H1 (cell line): ENCODE measurements at regions not wholly inside any gene's neighbourhood (a gene's known extent, or its start where the extent isn't known, plus 50 kb on each side); places are given as distances from the start of the nearest gene placed in this dataset.

Experiments
- CTCF ChIA-PET: fragments of 300-600 bp; sonication (Branson Sonifier 250); formaldehyde crosslinking; loops from one replicate; lab custom pipeline; 2021; ENCODE audit not compliant: partially characterized antibody; lab: Charles Lee
- POLR2A ChIA-PET: fragments of 300-600 bp; sonication (Branson Sonifier 250); formaldehyde crosslinking; loops from one replicate; lab custom pipeline; 2021; ENCODE audit warnings: inconsistent platforms; ENCODE audit not compliant: partially characterized antibody; lab: Charles Lee
- DNase-seq, 2 experiments: peaks; one replicate each; pipeline versions ENCODE4 v3.0.0 to v3.0.0-alpha.2; 2010 to 2022; ENCODE audit warnings: low spot score in 2 of 2, low read depth in 1 of 2, mixed read lengths in 1 of 2
- FAIRE-seq: peaks from 2 replicates; lab custom pipeline; 2011; peaks lifted over from hg19 to GRCh38; lab: Jason Lieb, UNC
- H2AFZ ChIP-seq: 2 replicates; pipeline ENCODE4 v1.8.1; 2012; ENCODE audit warnings: low read length, inconsistent platforms
- H2AK5ac ChIP-seq: 2 replicates; pipeline ENCODE4 v1.6.1; 2013; ENCODE audit warnings: low read depth, low read length
- H2BK120ac ChIP-seq: replicated peaks from 2 replicates; pipeline ENCODE3; 2013; ENCODE audit warnings: low read depth, low read length, inconsistent platforms
- H2BK12ac ChIP-seq: 2 replicates; pipeline ENCODE4 v1.6.1; 2013; ENCODE audit warnings: low read depth, low read length
- H2BK15ac ChIP-seq: 2 replicates; pipeline ENCODE4 v1.6.1; 2013; ENCODE audit warnings: low read length
- H2BK20ac ChIP-seq: 2 replicates; pipeline ENCODE4 v1.6.1; 2013; ENCODE audit warnings: low read length
- H2BK5ac ChIP-seq: 2 replicates; pipeline ENCODE4 v1.6.1; 2013; ENCODE audit warnings: low read depth, low read length
- H3K14ac ChIP-seq: 2 replicates; pipeline ENCODE4 v1.6.1; 2013; ENCODE audit warnings: inconsistent platforms; ENCODE audit not compliant: insufficient read length
- H3K18ac ChIP-seq: 2 replicates; pipeline ENCODE4 v1.6.1; 2013; ENCODE audit warnings: low read length; ENCODE audit errors: extremely low read depth
- H3K23ac ChIP-seq: 2 replicates; pipeline ENCODE4 v1.6.1; 2013; ENCODE audit warnings: inconsistent platforms; ENCODE audit not compliant: insufficient read length
- H3K23me2 ChIP-seq: 2 replicates; pipeline ENCODE4 v1.6.1; 2013; ENCODE audit warnings: low read depth, low read length
- H3K27ac ChIP-seq: 2 replicates; pipeline ENCODE4 v1.6.1; 2011; ENCODE audit warnings: low read depth, low read length, inconsistent platforms
- H3K27me3 ChIP-seq, 4 experiments: replicated peaks in 1 of 4; 1 replicate in 1 of 4; 2 replicates in 3 of 4; pipeline versions ENCODE4 v1.6.1 to v1.8.1; 2011 to 2013; ENCODE audit warnings: low read length in 3 of 4, mild to moderate bottlenecking in 3 of 4, inconsistent platforms in 2 of 4, mixed read lengths in 2 of 4, moderate library complexity in 1 of 4; ENCODE audit not compliant: control insufficient read depth in 3 of 4, insufficient read depth in 3 of 4; ENCODE audit errors: extremely low read depth in 1 of 4
- H3K36me3 ChIP-seq, 4 experiments: 2 replicates each; pipeline versions ENCODE4 v1.6.1 to v1.8.1; 2011 to 2013; ENCODE audit warnings: mild to moderate bottlenecking in 4 of 4, low read length in 3 of 4, moderate library complexity in 2 of 4, control low read depth in 1 of 4, inconsistent platforms in 1 of 4; ENCODE audit not compliant: insufficient read depth in 4 of 4, control insufficient read depth in 2 of 4
- H3K4ac ChIP-seq: replicated peaks from 2 replicates; pipeline ENCODE3; 2013; ENCODE audit warnings: low read length, low read depth, mixed read lengths, inconsistent platforms; ENCODE audit not compliant: insufficient read length
- H3K4me1 ChIP-seq, 4 experiments: replicated peaks in 1 of 4; 1 replicate in 1 of 4; 2 replicates in 3 of 4; pipeline versions ENCODE4 v1.6.1 to v1.8.1; 2011 to 2013; ENCODE audit warnings: low read length in 3 of 4, inconsistent platforms in 2 of 4, mixed read lengths in 1 of 4; ENCODE audit not compliant: insufficient read depth in 4 of 4, control insufficient read depth in 3 of 4
- H3K4me2 ChIP-seq, 2 experiments: 2 replicates each; pipeline versions ENCODE4 v1.6.1 to v1.8.1; 2011 to 2013; ENCODE audit warnings: low read depth in 2 of 2, low read length in 2 of 2, control low read depth in 1 of 2, inconsistent platforms in 1 of 2, mild to moderate bottlenecking in 1 of 2; ENCODE audit not compliant: insufficient read depth in 1 of 2
- H3K4me3 ChIP-seq, 4 experiments: fragments of 200-600, 300-600 bp in 1 of 4; sonication (generic), shearing (Covaris generic), sonication (Bioruptor Twin) in 1 of 4; 2 replicates each; pipeline versions ENCODE4 v1.5.1 to v1.8.1; 2011 to 2016; ENCODE audit warnings: low read length in 4 of 4, low read depth in 3 of 4, control low read depth in 2 of 4, inconsistent platforms in 2 of 4, mild to moderate bottlenecking in 2 of 4, mixed read lengths in 1 of 4, moderate library complexity in 1 of 4; ENCODE audit not compliant: insufficient read depth in 2 of 4; ENCODE audit errors: extremely low read depth in 1 of 4
- H3K56ac ChIP-seq: replicated peaks from 2 replicates; pipeline ENCODE3; 2013; ENCODE audit warnings: low read depth, mild to moderate bottlenecking, mixed read lengths, low read length, inconsistent platforms; ENCODE audit not compliant: insufficient read length
- H3K79me1 ChIP-seq: 2 replicates; pipeline ENCODE4 v1.6.1; 2013; ENCODE audit warnings: low read depth, low read length, control low read depth
- H3K79me2 ChIP-seq, 2 experiments: 2 replicates each; pipeline versions ENCODE4 v1.6.1 to v1.8.1; 2012 to 2013; ENCODE audit warnings: low read length in 2 of 2, mild to moderate bottlenecking in 2 of 2, inconsistent platforms in 1 of 2; ENCODE audit not compliant: insufficient read depth in 2 of 2, control insufficient read depth in 1 of 2
- H3K9ac ChIP-seq, 4 experiments: replicated peaks in 1 of 4; 1 replicate in 1 of 4; 2 replicates in 3 of 4; pipeline versions ENCODE4 v1.6.1 to v1.8.1; 2011 to 2013; ENCODE audit warnings: low read depth in 3 of 4, low read length in 3 of 4, control low read depth in 2 of 4, mild to moderate bottlenecking in 2 of 4, moderate library complexity in 2 of 4, inconsistent platforms in 1 of 4; ENCODE audit errors: extremely low read depth in 1 of 4
- H3K9me3 ChIP-seq, 2 experiments: 2 replicates each; pipeline versions ENCODE4 v1.6.1 to v1.8.1; 2012 to 2013; ENCODE audit warnings: mild to moderate bottlenecking in 2 of 2, moderate library complexity in 2 of 2, control low read depth in 1 of 2, inconsistent platforms in 1 of 2, low read depth in 1 of 2, low read length in 1 of 2, mixed read lengths in 1 of 2; ENCODE audit not compliant: insufficient read depth in 2 of 2
- H4K20me1 ChIP-seq, 2 experiments: replicated peaks in 1 of 2; 2 replicates each; pipeline versions ENCODE3 to v1.8.1; 2011 to 2013; ENCODE audit warnings: inconsistent platforms in 2 of 2, low read length in 2 of 2, mild to moderate bottlenecking in 1 of 2; ENCODE audit not compliant: insufficient read depth in 2 of 2, control insufficient read depth in 1 of 2
- H4K5ac ChIP-seq: 2 replicates; pipeline ENCODE4 v1.6.1; 2013; ENCODE audit warnings: low read length, low read depth, mixed read lengths, inconsistent platforms; ENCODE audit not compliant: insufficient read length
- H4K8ac ChIP-seq: 2 replicates; pipeline ENCODE4 v1.8.0; 2013; ENCODE audit warnings: mild to moderate bottlenecking, moderate library complexity, low read length, inconsistent platforms; ENCODE audit not compliant: insufficient read depth; ENCODE audit errors: extremely low read depth
- H4K91ac ChIP-seq: replicated peaks from 2 replicates; pipeline ENCODE3; 2013; ENCODE audit warnings: low read length, mixed read lengths, inconsistent platforms; ENCODE audit not compliant: insufficient read length
- ATF3 ChIP-seq: IDR thresholded peaks from 2 replicates; pipeline ENCODE4 v1.6.1; 2011; ENCODE audit warnings: low read depth, mild to moderate bottlenecking, low read length; ENCODE audit not compliant: insufficient read depth
- BCL11A ChIP-seq, 2 experiments: IDR thresholded peaks; one replicate each; pipeline ENCODE4 v1.6.1; 2011; ENCODE audit warnings: low read depth in 2 of 2, low read length in 2 of 2, mild to moderate bottlenecking in 2 of 2
- CBX5 ChIP-seq: fragments of 300-800, 300-1000 bp; sonication (generic); IDR thresholded peaks from 2 replicates; pipeline ENCODE4 v1.7.1; 2016; ENCODE audit warnings: antibody characterized with exemption, low read length, low read depth
- CBX8 ChIP-seq: fragments of 300-800, 300-1000 bp; sonication (generic); IDR thresholded peaks from 2 replicates; pipeline ENCODE4 v1.7.1; 2016; ENCODE audit warnings: low read depth, low read length, borderline replicate concordance
- CEBPB ChIP-seq: IDR thresholded peaks from 2 replicates; pipeline ENCODE4 v1.6.1; 2012; ENCODE audit warnings: low read depth, low read length
- CHD1 ChIP-seq: IDR thresholded peaks from 2 replicates; pipeline ENCODE4 v1.6.1; 2012; ENCODE audit warnings: low read depth, low read length, improper control_type of control experiment
- HDAC2 ChIP-seq, 2 experiments: fragments of 300-600 bp in 1 of 2; sonication (generic) in 1 of 2; IDR thresholded peaks; 2 replicates each; pipeline ENCODE4 v1.6.1; 2011 to 2012; ENCODE audit warnings: low read depth in 2 of 2, low read length in 2 of 2, mild to moderate bottlenecking in 2 of 2, moderate library complexity in 2 of 2, borderline replicate concordance in 1 of 2, inconsistent platforms in 1 of 2
- KDM1A ChIP-seq: fragments of 200-600, 300-600 bp; sonication (generic); IDR thresholded peaks from 2 replicates; pipeline ENCODE4 v1.7.1; 2016; ENCODE audit warnings: mild to moderate bottlenecking, low read length, borderline replicate concordance
- MAFK ChIP-seq: IDR thresholded peaks from 2 replicates; pipeline ENCODE4 v1.6.1; 2012; ENCODE audit warnings: low read depth, mild to moderate bottlenecking, improper control_type of control experiment, low read length
- MAX ChIP-seq: IDR thresholded peaks from 2 replicates; pipeline ENCODE4 v1.6.1; 2012; ENCODE audit warnings: inconsistent platforms
- POLR2A ChIP-seq, 2 experiments: IDR thresholded peaks; 1 replicate in 1 of 2; 2 replicates in 1 of 2; pipeline ENCODE4 v1.6.1; 2011; ENCODE audit warnings: low read depth in 2 of 2, low read length in 2 of 2, mild to moderate bottlenecking in 2 of 2; ENCODE audit errors: control extremely low read depth in 1 of 2
- RBBP5 ChIP-seq: IDR thresholded peaks from 2 replicates; pipeline ENCODE4 v1.7.1; 2012; ENCODE audit warnings: low read depth, mild to moderate bottlenecking, inconsistent platforms, low read length, moderate library complexity, borderline replicate concordance
- TAF1 ChIP-seq: IDR thresholded peaks from 2 replicates; pipeline ENCODE4 v1.6.1; 2011; ENCODE audit warnings: mild to moderate bottlenecking, low read depth, low read length
- TAF7 ChIP-seq: optimal IDR thresholded peaks from 2 replicates; pipeline ENCODE3; 2011; ENCODE audit warnings: low read depth, mild to moderate bottlenecking, inconsistent platforms, low read length, moderate library complexity, borderline replicate concordance
- WGBS, 2 experiments: shearing (Covaris generic) in 1 of 2; methylation state at CpG; one replicate each; pipeline versions ENCODE4 v1.1.6 to v1.1.7; 2013 to 2015; ENCODE audit warnings: low lambda C conversion rate in 2 of 2, mixed read lengths in 2 of 2, inconsistent platforms in 1 of 2, low coverage in 1 of 2, missing lambda C conversion rate in 1 of 2; ENCODE audit not compliant: insufficient replicate concordance in 2 of 2, insufficient coverage in 1 of 2, insufficient read length in 1 of 2; ENCODE audit errors: extremely low coverage in 1 of 2, missing lambda C conversion rate in 1 of 2; 5-methylcytosine and 5-hydroxymethylcytosine counted together

GRCh38 chr3:23734481-23734880 lies 71.3 kb upstream of the UBE2E1 start:
- Histone ChIP-seq H3K79me2 (no peaks in the 10 kb centered on the region), H2AFZ (no peak overlapping the region), H2BK20ac (no peak overlapping the region), H3K4ac (no peak overlapping the region), H3K23me2 (no peaks in the 10 kb centered on the region), H2AK5ac (no peak overlapping the region), H4K8ac (no peak overlapping the region), H3K14ac (no peak overlapping the region), H2BK120ac (no peak overlapping the region), H3K27ac (no peak overlapping the region), H3K4me2 (no peak overlapping the region), H3K56ac (no peak overlapping the region), H2BK15ac (no peak overlapping the region), H3K27me3 (no peaks in the 10 kb centered on the region), H3K36me3 (no peaks in the 10 kb centered on the region), H4K20me1 (no peaks in the 10 kb centered on the region), H2BK5ac (no peak overlapping the region), H4K5ac (no peak overlapping the region), H2BK12ac (no peak overlapping the region), H4K91ac (no peak overlapping the region), H3K18ac (no peak overlapping the region), H3K79me1 (no peaks in the 10 kb centered on the region), H3K9me3 (no peaks in the 10 kb centered on the region), H3K9ac (no peak overlapping the region), H3K4me1 (peaks cover 4 to 12% (median 8%) of the 10 kb centered on the region in 4 experiments; a peak in 6 of 7 replicates), H3K23ac (no peak overlapping the region), H3K4me3 (no peak overlapping the region)
- 95% methylated on average over 3 of the region's 3 CpGs; no CpG with 5 or more reads in 1 of the 2 experiments for WGBS, 2 experiments
- ChIA-PET POLR2A (interaction anchor here (0.6 kb wide), 1 partner anchor 17 kb away, joined by 3 read pairs; no protein-coding TSS in a partner anchor), CTCF (interaction anchor here (1.0 to 1.4 kb wide), 3 partner anchors 9 to 54 kb away, joined by 3 read pairs; no protein-coding TSS in a partner anchor)
- DNase-seq (no peak), FAIRE-seq (no peak)
- TF ChIP-seq CHD1, result no peak
- TF ChIP-seq MAX, result no peak
- TF ChIP-seq ATF3, result no peak
- no peak for TF ChIP-seq MAFK
- no peak for TF ChIP-seq POLR2A (IDR thresholded peaks at IDR 0.05; ENCODE audit: control extremely low read depth in 1 of 2, low read depth in 2 of 2, low read length in 2 of 2)
- TF ChIP-seq KDM1A, result no peak
- no peak for TF ChIP-seq TAF1
- TF ChIP-seq CEBPB, result no peak
- no peak for TF ChIP-seq BCL11A (IDR thresholded peaks at IDR 0.05; ENCODE audit: low read depth in 2 of 2, low read length in 2 of 2)
- TF ChIP-seq RBBP5, result no peak
- TF ChIP-seq TAF7, result no peak
- TF ChIP-seq HDAC2 (IDR thresholded peaks at IDR 0.05; ENCODE audit: borderline replicate concordance in 1 of 2, low read depth in 2 of 2, low read length in 2 of 2), result no peak
- TF ChIP-seq CBX5, result no peak
- TF ChIP-seq CBX8, result no peak
